HG03175 (cell line): ENCODE measurements at regions not wholly inside any gene's neighbourhood (a gene's known extent, or its start where the extent isn't known, plus 50 kb on each side); places are given as distances from the start of the nearest gene placed in this dataset.
"Not testable (repeated sequence)": the region's sequence is repeated elsewhere in the genome, so short reads cannot be mapped to it uniquely, and the experiment has no call there.

Experiments used
- ATAC-seq: cut with Tn5 transposase; IDR thresholded peaks from one replicate; pipeline ENCODE4 v1.9.1; 2021; ENCODE audit warnings: mild to moderate bottlenecking, moderate library complexity; ENCODE audit not compliant: unreplicated experiment

DNA sequence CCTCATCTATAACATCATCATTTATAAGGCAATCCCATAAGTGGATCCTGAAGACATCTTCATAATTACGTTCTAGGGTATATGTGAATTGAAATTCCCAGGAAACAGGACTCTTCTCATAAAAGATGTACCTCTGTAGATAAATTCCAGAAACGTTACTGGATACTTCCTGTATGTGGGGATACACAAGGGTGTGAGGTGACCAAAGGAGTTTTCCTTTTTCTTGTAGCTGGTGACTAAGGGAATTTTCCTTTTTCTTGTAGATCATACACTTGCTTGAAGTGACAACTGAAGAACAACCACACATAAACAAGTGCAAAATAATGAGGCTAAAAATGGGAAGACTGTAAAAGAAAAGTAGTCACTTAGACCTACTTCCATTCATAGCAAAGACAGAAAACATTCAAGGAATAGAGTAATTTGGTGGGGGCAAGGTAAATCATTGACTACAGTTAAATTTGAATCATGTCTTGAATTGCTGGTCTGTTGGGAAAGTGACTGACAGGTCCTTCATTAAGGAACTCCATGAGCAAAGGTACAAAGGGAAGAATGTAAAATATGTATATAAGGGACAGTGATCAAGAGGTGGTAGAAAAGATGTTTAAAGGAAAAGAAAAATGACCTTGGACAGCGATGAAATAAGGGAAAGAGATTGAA lies 53.2 kb upstream of the UBE2E3 start:
- no peak for ATAC-seq

DNA sequence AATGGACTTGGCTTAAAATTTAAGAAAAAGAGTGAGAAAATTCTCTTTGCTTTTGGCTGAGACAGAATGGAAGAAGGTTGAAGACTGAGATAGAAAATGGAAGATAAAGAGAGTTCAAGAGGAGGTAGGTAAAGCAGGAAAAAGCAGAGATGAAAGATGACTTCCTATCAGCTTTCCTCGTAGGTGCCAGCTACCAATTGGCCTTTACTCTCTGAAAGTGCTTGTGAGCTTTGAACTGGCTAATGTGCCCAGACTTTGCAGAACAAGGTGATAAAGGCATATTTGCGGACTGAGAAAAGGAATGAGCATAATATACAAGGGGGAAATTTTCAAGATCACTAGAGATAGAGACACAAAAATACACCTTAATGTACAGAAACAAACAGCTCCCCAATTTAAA lies 54.7 kb upstream of the UBE2E3 start:
- no peak for ATAC-seq

DNA sequence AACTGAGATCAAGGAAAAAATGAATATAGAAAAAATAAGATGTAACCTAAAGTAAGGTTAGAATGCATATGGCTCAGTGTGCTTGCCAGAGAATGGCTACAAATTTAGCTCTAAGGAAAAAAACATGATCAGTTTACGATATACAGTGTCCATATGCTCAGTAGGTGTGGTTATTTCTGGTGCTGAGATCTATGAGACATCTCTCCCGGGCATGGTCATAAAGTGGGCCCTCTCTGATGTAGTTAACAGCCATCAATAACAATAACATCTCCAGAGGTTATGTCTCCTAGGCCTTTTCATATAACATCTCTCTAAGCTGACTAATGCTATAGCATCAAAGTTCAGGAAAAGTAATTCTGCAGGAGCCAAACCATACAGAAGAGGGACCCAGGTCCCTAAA lies 56.3 kb upstream of the UBE2E3 start:
- no peak for ATAC-seq

DNA sequence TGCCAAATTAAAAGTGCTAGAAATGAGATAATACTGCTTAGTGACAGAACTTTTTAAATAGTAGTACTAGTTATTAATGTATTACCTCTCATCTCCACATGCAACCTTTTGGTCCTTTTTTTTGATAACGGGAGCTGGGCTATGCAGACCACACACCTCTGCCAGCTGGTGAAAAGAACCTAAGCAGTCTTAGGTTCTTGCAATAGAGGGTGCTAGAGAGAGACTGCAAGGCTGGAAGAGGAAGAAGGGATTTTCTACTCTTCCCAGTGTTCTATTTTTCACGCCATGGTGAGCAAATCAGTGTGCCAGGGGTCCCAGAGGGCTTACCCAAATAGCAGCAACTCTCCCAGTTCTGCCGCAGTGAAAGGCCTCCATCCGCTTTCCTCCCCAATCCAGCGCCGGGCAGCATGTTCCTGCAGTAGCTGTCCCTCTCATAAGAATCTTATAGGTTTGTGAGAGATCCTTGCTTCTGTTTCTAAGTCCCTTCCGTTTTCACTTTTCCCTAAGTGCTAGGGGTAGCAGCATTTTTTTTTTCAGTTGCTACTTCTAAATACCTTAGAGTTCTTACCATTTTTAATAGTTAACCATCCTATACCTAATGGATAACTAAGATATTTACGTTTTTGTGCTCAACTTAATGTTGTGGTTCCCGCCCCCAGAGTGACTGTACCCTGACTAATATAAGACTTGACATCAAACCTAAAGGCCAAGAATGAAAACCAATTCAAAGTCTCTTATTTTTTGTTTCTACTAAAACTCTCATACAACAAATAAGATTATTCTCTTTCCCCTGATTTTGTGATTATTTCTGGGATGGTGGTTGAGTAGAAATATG lies 69.4 kb upstream of the UBE2E3 start:
- ATAC-seq: no peak

DNA sequence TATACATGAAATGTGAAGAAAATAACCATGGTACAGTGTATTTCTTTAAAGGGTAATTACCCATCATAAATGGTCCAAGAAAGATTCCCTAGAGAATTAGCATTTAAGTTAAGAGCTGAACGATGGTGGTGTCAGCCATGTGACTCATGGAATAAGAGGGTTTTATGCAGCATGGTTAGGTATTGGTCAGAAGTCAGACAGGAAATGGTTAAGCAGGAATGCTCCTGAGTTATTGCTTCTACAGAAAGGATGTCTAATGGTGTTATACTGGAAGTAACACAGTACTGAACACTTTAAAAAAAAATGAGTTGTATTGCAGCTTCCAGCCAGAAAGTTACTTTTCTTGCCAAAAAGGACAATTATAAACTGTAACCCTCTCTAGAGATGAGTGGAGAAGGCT lies 72.7 kb upstream of the UBE2E3 start:
- no peak for ATAC-seq

DNA sequence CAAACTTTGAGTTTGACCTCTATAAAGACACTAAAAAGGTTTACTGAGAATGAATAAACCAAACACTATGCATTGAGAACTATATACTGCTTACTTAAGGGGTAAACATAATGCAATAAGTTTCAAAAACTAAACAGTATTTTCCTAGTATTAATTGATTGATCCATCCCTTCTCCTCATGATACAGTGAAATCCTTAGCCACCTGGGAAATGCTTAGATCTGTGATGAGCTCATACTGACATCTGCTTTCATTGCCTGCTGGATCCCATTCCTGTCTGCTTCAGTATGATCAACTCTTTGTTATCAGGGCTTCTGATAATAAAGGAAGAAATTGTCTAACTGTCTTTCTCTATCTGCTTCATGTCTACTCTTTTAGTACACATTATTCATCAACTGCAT lies 74.9 kb upstream of the UBE2E3 start:
- no peak for ATAC-seq

DNA sequence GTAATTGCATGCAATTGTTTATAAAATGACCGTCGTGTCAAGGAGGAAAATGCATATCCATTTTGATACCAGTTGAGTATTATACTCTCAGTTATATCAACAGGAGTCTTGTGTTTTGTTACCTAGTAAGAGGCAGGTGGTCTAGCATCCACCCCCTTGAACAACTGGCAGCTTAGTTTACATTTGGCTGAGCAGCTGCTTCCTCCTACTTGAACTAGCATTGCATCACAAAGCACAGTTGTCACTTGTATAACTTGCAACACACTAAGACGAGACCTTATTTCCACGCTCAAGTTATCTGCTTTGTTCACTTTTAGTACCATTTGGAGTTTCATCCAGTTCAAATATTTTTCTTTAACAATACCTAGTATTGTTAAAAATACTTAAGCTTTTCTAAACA lies 75.4 kb upstream of the UBE2E3 start:
- ATAC-seq: no peak

DNA sequence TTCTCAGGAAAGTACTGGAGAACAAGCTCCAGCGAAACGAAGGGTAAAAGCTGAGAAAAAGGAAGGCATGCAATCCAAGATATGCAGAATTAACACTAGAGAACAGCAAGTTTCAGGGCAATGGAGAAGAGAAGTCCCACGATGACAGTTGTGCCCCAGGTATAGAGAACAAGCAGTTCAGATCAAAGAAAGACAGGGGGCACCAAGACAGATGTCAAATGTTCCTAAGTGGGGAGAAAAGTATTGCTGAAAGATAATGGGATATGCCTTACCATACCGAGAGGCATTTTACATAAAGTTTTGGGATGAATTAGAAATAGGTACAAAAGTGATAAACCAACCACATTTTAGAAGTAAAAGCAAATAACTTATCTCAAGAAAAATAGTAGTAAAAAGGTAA lies 79.1 kb upstream of the UBE2E3 start:
- no peak for ATAC-seq

DNA sequence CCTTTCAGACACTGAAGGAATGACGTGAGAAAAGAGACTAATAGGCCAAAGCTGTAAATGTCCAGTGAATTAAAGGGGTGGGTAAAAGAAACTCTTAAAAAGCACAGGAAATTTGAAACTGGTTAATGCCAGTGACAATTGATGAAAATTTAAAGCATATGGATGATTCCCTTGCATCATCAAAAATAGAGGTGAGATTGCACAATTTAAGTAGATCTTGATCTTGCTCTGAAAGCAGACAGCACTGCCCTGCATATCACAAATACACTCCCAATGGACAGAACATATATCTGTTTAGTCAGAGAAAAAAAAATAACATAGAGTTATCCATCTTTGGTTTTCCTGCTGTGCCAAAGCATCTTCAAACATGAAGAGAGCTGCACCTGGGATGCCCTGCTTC lies 86.7 kb upstream of the UBE2E3 start:
- no peak for ATAC-seq

DNA sequence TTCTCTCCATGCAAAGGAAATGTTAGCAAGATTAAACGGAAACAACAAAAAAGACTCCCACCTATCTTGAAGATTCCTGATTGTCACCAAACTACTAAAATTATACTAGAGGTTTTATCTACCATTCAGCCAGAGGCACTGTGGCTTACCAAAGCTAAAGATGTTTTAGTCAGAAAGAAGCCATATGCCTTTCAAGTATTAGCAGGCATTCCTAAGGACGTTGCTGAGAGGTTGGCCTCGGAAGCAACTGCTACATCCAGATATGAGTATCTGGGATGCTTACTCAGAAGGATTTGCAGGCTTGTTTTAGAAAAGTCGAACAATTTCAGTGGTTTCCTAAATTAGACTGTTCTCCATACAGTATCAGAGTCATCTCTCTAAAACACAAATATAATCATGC lies 88.3 kb upstream of the UBE2E3 start:
- ATAC-seq: no peak

DNA sequence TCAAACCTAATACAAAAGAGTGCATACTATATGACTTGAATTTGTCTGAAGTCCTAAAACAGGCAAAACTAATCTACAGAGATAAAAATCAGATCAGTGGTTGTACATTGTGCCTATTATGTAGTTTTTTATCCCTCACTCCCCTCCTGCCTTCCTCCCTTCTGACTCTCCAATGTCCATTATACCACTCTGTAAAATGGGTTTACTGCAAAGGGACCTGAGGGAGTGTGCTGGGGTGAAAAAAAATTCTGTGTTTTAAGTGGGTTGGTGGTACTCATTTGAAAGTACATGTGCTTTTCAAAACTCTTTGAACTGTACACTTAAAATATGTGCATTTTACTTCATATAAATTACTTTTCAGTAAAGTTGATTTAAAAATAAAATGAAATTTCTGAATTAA lies 89.0 kb upstream of the UBE2E3 start:
- ATAC-seq: no peak

DNA sequence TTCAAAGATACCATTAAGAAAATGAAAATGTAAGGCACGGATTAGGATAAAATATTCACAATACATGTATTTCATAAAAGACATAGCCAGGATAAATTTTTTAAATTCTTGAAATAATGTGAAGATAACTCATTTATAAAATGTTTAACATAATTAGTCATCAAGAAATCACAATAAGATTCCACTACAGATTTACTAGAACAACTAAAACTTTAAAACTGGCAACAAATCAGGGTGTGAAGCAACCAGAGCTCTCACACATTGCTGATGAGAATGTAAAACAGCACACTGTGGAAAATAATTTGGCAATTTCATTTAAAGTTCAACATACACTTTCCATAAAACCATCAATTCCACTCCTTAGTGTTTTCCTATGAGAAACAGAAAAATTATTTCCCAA lies 89.6 kb upstream of the UBE2E3 start:
- ATAC-seq: no peak

DNA sequence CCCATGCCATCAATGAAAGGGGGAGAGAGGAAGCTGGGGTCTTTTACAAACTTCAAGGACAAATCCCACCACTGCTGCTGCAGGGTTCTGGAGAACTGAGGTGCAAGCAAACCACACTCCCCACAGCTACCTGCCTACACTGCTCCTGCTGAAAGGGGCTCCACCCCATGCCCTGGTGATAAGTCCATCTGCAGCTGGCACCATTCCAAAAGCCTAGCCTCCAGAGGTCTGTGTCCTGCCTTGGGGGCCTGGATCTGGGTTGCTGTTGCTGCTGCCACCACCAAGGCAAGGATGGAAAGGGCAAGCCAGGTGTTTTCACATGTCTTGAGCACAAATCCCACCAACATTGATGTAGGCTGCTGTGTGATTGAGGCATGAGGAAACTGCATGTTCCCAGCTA lies 97.4 kb upstream of the UBE2E3 start:
- no peak for ATAC-seq

DNA sequence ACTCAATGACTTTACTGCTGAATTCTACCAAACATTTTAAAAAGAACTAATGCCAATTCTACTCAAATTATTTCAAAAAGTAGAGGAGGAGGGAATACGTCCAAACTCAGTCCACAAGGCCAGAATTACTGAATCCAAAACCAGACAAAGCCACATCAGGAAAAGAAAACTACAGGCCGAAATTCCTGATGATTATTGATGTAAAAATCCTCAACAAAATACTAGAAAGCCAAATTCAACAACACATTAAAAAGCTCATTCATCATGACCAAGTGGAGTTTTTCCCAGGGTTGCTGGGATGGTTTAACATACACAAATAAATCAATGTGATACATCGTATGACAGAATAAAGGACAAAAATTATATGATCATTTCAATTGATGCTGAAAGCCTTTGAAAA lies 103.9 kb upstream of the UBE2E3 start:
- no peak for ATAC-seq

DNA sequence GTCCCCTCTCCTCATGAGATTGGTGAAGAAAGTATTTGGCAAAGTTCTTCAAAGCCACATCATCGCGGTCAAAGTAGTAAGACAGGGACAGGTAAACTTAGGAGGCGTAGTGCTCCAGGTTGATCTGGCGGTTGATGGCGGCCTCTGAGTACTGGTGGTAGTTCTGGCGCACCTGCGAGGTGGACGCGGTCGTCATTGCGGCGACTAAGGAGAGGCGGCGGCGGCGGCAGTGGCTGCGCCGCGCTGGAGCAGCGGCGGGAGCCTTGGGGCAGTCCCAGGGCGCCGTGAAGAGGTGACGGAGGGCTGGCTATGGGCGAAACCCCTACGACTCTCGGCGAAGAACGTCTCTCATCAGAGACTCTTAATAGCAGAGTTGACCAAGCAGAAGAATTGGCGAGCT lies 107.2 kb upstream of the UBE2E3 start:
- ATAC-seq: no peak

DNA sequence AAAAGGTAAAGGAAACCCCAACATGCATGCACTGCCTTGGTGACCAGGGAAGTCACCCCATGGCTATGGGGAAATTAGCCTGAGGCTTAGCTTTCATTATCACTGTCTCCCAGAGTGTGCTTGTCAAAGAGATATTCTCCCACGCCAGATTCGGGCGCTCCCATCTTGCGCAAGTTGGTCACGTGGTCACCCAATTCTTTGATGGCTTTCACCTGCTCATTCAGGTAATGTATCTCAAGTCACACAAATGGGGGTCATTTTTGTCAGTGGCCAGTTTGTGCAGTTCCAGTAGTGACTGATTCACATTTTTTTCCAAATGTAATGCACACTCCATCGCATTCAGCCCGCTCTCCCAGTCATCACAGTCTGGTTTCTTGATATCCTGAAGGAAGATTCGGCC lies 107.6 kb upstream of the UBE2E3 start:
- not testable (repeated sequence) for ATAC-seq

DNA sequence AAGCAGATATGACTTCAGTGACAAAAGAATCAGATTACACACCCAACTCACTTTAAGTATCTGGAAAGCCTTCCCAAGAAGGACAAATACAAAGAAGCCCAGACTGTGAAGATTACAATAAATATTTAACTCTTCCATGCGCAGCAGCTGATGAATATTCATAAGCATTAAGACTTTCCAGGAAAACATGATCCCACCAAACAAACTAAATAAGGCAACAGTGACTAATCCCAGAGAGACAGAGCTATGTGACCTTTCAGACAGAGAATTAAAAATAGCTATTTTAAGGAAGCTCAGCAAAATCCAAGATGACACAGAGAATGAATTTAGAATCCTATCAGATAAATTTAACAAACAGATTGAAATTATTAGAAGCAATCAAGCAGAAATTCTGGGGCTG lies 108.2 kb upstream of the UBE2E3 start:
- no peak for ATAC-seq

DNA sequence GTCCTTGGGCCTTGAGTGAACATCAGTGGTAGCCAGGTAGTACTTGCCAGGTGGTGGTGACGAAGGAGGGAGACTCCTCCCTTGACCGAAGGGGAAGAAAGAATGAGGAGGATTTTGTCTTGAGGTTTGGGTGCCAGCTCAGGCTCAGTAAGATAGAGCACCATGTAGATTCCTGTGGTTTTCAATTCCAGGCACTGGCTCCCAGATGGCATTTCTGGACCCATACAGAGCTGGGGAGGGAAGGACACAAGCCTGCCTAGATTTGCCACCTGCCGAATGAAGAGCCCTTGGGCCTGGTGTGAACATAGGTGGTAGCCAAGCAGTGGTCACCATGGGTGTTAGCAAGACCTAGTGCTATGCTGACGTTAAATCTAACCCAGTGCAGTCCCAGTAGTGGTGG lies 108.8 kb upstream of the UBE2E3 start:
- ATAC-seq: no peak

DNA sequence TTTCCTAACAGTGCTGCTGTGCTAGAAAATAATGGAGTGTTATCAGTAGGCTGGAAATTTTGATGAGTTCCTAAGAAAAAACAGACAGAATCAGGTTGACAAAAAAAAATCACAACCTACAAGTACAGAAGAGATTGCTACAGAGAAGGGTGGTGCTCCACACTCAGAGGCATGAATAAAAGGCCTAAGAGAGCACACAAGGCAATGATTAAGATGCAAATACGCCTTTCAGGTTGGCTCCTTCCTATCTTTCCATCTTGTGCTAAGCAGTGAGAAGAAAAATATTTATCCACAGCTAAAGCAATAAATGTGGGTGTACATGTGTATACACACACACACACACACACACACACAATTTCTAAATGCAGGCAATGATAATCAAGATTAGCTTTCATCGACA lies 130.6 kb upstream of the UBE2E3 start:
- ATAC-seq: no peak

DNA sequence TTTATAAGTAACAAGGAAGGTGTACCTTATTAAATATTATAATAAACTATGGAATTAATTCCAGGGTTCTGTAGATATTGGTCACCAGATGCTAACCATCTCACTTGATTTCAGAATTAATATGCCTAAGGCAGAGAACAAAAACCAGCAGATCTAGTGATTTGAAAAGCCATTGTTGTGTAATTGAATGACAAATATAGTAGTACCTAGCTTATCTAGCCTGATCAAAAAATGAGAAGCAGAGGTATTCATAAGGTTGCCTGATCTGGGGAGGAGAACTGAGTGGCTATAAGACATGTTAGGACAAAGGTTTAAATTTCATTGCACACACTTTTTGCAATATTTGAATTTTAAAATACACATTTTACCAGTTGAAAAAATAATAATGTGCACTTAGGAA lies 132.0 kb upstream of the UBE2E3 start:
- ATAC-seq: no peak

DNA sequence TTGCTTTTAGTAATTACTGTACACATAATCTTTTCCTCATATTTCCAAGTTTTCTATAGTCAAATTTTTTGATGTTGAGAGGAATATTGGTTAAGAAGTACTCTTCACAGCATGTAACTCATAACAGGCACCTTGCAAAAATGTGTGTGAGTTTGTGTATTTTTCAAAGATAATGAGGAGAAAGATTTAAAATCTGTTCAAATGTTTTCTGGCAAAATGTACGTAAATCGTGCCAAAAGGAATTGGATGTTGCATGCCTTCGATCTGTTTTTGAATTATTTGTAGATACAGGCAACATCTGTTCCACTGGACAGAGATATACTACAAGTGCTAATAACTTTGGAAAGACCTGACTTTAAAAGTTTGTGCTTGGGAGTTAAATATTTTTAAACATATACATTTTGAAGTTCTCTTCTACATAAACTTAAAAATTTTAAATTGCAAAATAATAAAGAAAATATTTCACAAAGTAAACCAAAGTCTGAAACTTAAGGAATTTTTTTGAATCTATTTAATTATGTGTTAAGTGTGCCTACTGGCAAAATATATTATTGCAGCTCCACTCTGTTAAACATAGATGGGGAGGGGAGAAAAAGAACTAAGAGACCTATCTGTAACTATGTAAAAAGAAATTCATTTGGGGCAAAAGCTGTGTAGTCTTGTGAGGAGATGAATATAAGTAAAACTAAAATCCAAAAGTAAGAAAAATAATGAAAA lies 133.5 kb upstream of the UBE2E3 start:
- no peak for ATAC-seq

DNA sequence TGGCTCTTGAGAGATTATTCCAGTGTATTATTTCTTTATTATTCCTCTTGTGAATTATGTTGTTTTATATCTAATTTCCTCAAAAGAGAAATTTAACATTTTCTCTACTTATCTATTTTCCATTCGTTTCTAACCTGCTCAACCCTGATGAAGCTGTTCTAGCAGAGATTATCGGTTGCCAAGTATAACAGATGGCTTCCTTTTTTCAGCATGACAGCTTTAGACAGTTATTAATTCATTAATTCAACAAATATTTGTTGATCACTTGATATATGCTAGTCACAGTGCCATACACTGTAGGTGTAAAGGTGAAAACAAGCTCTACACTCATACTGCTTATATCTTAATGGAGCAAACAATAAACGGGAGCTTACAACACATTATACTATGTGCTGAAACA lies 137.9 kb upstream of the UBE2E3 start:
- ATAC-seq: no peak
